OCI-LY1 (cell line): ENCODE measurements at regions not wholly inside any gene's neighbourhood (a gene's known extent, or its start where the extent isn't known, plus 50 kb on each side); places are given as distances from the start of the nearest gene placed in this dataset.

ENCODE experiments used
- H2AFZ ChIP-seq: fragments of 200-600 bp; sonication (generic), shearing (Covaris generic); 2 replicates; pipeline ENCODE4 v1.6.0; 2014; ENCODE audit warnings: antibody characterized with exemption, mild to moderate bottlenecking, low read length
- H3F3A ChIP-seq: fragments of 200-600 bp; sonication (generic), shearing (Covaris generic); 2 replicates; pipeline ENCODE4 v1.6.0; 2014; ENCODE audit warnings: mild to moderate bottlenecking, antibody characterized with exemption, low read length, moderate library complexity; ENCODE audit not compliant: insufficient read depth
- H3K27ac ChIP-seq: fragments of 200-600 bp; sonication (generic); 2 replicates; pipeline ENCODE4 v1.5.1; 2014; ENCODE audit warnings: low read length, mixed run types, mild to moderate bottlenecking, low read depth; ENCODE audit not compliant: poor library complexity, severe bottlenecking
- H3K27me3 ChIP-seq: fragments of 200-600 bp; sonication (generic); 2 replicates; pipeline ENCODE4 v1.6.0; 2014; ENCODE audit warnings: antibody characterized with exemption, mild to moderate bottlenecking, low read length, moderate library complexity; ENCODE audit not compliant: insufficient read depth
- H3K36me3 ChIP-seq: fragments of 200-600 bp; sonication (generic); 2 replicates; pipeline ENCODE4 v1.6.1; 2014; ENCODE audit warnings: mild to moderate bottlenecking, antibody characterized with exemption, low read length, moderate library complexity, mixed read lengths; ENCODE audit not compliant: insufficient read depth
- H3K4me1 ChIP-seq: fragments of 200-600 bp; sonication (generic); 2 replicates; pipeline ENCODE4 v1.5.1; 2014; ENCODE audit warnings: mild to moderate bottlenecking, low read length, moderate library complexity; ENCODE audit not compliant: insufficient read depth, severe bottlenecking
- H3K4me2 ChIP-seq: fragments of 200-600 bp; sonication (generic), shearing (Covaris generic); 2 replicates; pipeline ENCODE4 v1.6.1; 2014; ENCODE audit warnings: low read length
- H3K4me3 ChIP-seq: fragments of 200-600 bp; sonication (generic); 2 replicates; pipeline ENCODE4 v1.5.1; 2014; ENCODE audit warnings: low read length, low read depth, mild to moderate bottlenecking, mixed read lengths; ENCODE audit not compliant: poor library complexity, severe bottlenecking
- H3K79me2 ChIP-seq: fragments of 200-600 bp; shearing (Covaris generic); 2 replicates; pipeline ENCODE4 v1.6.1; 2016; ENCODE audit warnings: mixed run types, low read length, mixed read lengths; ENCODE audit not compliant: insufficient read depth
- H3K9ac ChIP-seq: fragments of 200-600 bp; sonication (generic), shearing (Covaris generic); 2 replicates; pipeline ENCODE4 v1.6.1; 2014; ENCODE audit warnings: mild to moderate bottlenecking, low read length, mixed read lengths
- H3K9me2 ChIP-seq: fragments of 200-600 bp; sonication (generic), shearing (Covaris generic); 2 replicates; pipeline ENCODE4 v1.6.1; 2014; ENCODE audit warnings: low read depth, mild to moderate bottlenecking, low read length, mixed read lengths
- H3K9me3 ChIP-seq: fragments of 200-600 bp; shearing (Covaris generic); 2 replicates; pipeline ENCODE4 v1.6.1; 2014; ENCODE audit warnings: low read length, mixed read lengths
- H4K20me1 ChIP-seq: fragments of 200-600 bp; sonication (generic), shearing (Covaris generic); 2 replicates; pipeline ENCODE4 v1.6.0; 2016; ENCODE audit warnings: mild to moderate bottlenecking, low read length; ENCODE audit not compliant: insufficient read depth
- EZH2 ChIP-seq: fragments of 200-600 bp; sonication (generic), shearing (Covaris generic); IDR thresholded peaks from 2 replicates; pipeline ENCODE4 v1.8.0; 2017; ENCODE audit warnings: borderline replicate concordance, mixed run types, mild to moderate bottlenecking, antibody characterized with exemption, low read length, moderate library complexity, mixed read lengths
- TF ChIP-seq, protein P1 (sequence below): fragments of 200-600 bp; sonication (generic), shearing (Covaris generic); IDR thresholded peaks from 2 replicates; pipeline ENCODE4 v1.5.1; 2017; ENCODE audit warnings: mild to moderate bottlenecking, antibody characterized with exemption, low read length, moderate library complexity, mixed read lengths

DNA sequence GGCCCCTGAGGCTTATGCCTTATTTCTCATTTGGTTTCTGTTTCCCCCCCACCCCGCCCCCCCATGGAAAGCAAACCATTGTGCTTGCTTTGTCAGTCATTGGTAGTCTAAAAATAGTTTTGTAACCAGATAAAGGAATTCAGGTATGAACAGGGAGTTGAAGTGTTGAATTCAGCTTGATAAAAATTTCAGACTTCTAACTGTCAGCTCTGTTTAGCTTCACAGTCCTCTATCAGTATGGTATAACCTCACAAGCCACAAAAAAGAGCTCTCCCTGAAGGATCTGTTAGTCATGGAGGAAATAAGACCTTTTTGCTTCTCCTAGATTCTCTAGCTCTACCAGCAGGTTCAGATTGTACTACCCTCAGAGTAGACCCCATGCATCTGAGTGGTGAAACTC is 378.1 kb downstream of the TMEM38B start:
- Histone ChIP-seq H3K4me1 (no peaks in the 10 kb centered on the region), H3K27ac (no peak overlapping the region), H3K27me3 (no peaks in the 10 kb centered on the region), H3K9me2 (no peaks in the 10 kb centered on the region), H3K9me3 (no peaks in the 10 kb centered on the region), H3K79me2 (no peaks in the 10 kb centered on the region), H3K4me2 (no peak overlapping the region), H2AFZ (no peak overlapping the region), H3K4me3 (no peak overlapping the region), H3K36me3 (no peaks in the 10 kb centered on the region), H3K9ac (no peak overlapping the region), H3F3A (no peaks in the 10 kb centered on the region), H4K20me1 (no peaks in the 10 kb centered on the region)
- TF ChIP-seq, protein P1, sequence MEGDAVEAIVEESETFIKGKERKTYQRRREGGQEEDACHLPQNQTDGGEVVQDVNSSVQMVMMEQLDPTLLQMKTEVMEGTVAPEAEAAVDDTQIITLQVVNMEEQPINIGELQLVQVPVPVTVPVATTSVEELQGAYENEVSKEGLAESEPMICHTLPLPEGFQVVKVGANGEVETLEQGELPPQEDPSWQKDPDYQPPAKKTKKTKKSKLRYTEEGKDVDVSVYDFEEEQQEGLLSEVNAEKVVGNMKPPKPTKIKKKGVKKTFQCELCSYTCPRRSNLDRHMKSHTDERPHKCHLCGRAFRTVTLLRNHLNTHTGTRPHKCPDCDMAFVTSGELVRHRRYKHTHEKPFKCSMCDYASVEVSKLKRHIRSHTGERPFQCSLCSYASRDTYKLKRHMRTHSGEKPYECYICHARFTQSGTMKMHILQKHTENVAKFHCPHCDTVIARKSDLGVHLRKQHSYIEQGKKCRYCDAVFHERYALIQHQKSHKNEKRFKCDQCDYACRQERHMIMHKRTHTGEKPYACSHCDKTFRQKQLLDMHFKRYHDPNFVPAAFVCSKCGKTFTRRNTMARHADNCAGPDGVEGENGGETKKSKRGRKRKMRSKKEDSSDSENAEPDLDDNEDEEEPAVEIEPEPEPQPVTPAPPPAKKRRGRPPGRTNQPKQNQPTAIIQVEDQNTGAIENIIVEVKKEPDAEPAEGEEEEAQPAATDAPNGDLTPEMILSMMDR: no peak
- TF ChIP-seq EZH2: no peak

DNA sequence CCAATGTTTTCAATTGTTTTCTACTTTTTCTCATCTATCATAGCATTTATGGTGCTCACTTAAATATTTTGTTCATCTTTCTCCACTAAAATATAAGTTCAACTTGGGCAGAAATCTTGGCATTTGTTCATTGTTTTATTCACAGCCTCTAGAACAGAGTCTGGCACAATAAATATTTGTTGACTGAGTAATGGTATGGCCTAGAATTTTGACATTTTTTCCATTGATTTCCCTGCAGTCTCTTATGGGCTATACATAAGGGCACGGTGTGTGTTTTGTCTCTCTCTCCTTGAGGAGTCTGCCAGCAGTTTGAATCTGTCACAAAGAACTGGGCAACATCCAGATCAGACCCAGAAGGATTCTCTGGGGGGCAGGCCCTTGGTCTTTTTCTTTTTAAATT is 379.7 kb downstream of the TMEM38B start:
- TF ChIP-seq, protein P1: no peak
- TF ChIP-seq EZH2: no peak
- Histone ChIP-seq H2AFZ (no peak overlapping the region), H3K9me2 (no peaks in the 10 kb centered on the region), H3F3A (no peaks in the 10 kb centered on the region), H3K79me2 (no peaks in the 10 kb centered on the region), H3K27me3 (no peaks in the 10 kb centered on the region), H3K4me1 (no peaks in the 10 kb centered on the region), H3K9me3 (no peaks in the 10 kb centered on the region), H3K27ac (no peak overlapping the region), H4K20me1 (no peaks in the 10 kb centered on the region), H3K36me3 (no peaks in the 10 kb centered on the region), H3K4me3 (no peak overlapping the region), H3K4me2 (no peak overlapping the region), H3K9ac (no peak overlapping the region)

GRCh38 chr9:106075236-106075959 is 381.1 kb downstream of the TMEM38B start:
- H3K4me1 ChIP-seq: no peaks in the 10 kb centered on the region
- TF ChIP-seq, protein P1: no peak
- no peak for TF ChIP-seq EZH2
- H3K9me2 ChIP-seq: no peaks in the 10 kb centered on the region
- H3F3A ChIP-seq: no peaks in the 10 kb centered on the region
- H4K20me1 ChIP-seq: no peaks in the 10 kb centered on the region
- no peak overlapping the region for H3K9ac ChIP-seq
- H3K27ac ChIP-seq: no peak overlapping the region
- no peaks in the 10 kb centered on the region for H3K79me2 ChIP-seq
- no peak overlapping the region for H3K4me3 ChIP-seq
- H3K27me3 ChIP-seq: no peaks in the 10 kb centered on the region
- H2AFZ ChIP-seq: no peak overlapping the region
- H3K4me2 ChIP-seq: no peak overlapping the region
- H3K9me3 ChIP-seq: no peaks in the 10 kb centered on the region
- no peaks in the 10 kb centered on the region for H3K36me3 ChIP-seq
